Transverse colon (tissue), 4 donors: ENCODE measurements at regions not wholly inside any gene's neighbourhood (a gene's known extent, or its start where the extent isn't known, plus 50 kb on each side); places are given as distances from the start of the nearest gene placed in this dataset.

Experiments
- DNase-seq: peaks from one replicate; pipeline ENCODE4 v3.0.0-alpha.2; 2019
- H3K27ac ChIP-seq, 4 donors: fragments of 200-600 bp; sonication (generic); 2 replicates each; pipeline ENCODE4 v1.5.1; 2016 to 2018; ENCODE audit warnings: inconsistent platforms in 4 of 4
- H3K27me3 ChIP-seq: fragments of 200-600 bp; sonication (generic); 2 replicates; pipeline ENCODE4 v1.5.1; 2017; ENCODE audit warnings: inconsistent platforms
- H3K36me3 ChIP-seq, 4 donors: fragments of 200-600 bp; sonication (generic); 2 replicates each; pipeline ENCODE4 v1.5.1; 2017 to 2019; ENCODE audit warnings: inconsistent platforms in 4 of 4
- H3K4me1 ChIP-seq, 4 donors: fragments of 200-600 bp; sonication (generic); 2 replicates each; pipeline ENCODE4 v1.5.1; 2017 to 2020; ENCODE audit warnings: inconsistent platforms in 4 of 4
- H3K4me3 ChIP-seq, 4 donors: fragments of 200-600 bp; sonication (generic); 1 replicate in 1 of 4; 2 replicates in 3 of 4; pipeline versions ENCODE4 v1.5.1 to v1.6.1; 2017 to 2019; ENCODE audit warnings: inconsistent platforms in 4 of 4
- H3K9me3 ChIP-seq, 2 donors: fragments of 200-600 bp; sonication (generic); 2 replicates each; pipeline ENCODE4 v1.5.1; 2017 to 2019; ENCODE audit warnings: inconsistent platforms in 2 of 2
- CTCF ChIP-seq, 5 experiments: fragments of 200-600 bp in 3 of 5; fragments of 450-650 bp in 2 of 5; sonication (generic) in 3 of 5; IDR thresholded peaks; 1 replicate in 2 of 5; 2 replicates in 3 of 5; pipeline ENCODE4 v1.5.1; 2016 to 2017; ENCODE audit warnings: antibody characterized with exemption in 5 of 5, inconsistent platforms in 3 of 5, mild to moderate bottlenecking in 2 of 5, moderate library complexity in 1 of 5
- EP300 ChIP-seq: sonication (generic); formaldehyde crosslinking; IDR thresholded peaks from one replicate; pipeline ENCODE4 v1.6.1; 2017; ENCODE audit warnings: antibody characterized with exemption, low read depth
- POLR2A ChIP-seq: fragments of 450-650 bp; IDR thresholded peaks from one replicate; pipeline ENCODE4 v1.6.1; 2016; ENCODE audit warnings: antibody characterized with exemption, mild to moderate bottlenecking, moderate library complexity
- POLR2AphosphoS5 ChIP-seq, 3 donors: sonication (generic); formaldehyde crosslinking; IDR thresholded peaks; one replicate each; pipeline ENCODE4 v1.6.1; 2016; ENCODE audit warnings: antibody characterized with exemption in 3 of 3
- WGBS, 2 donors: methylation state at CpG; one replicate each; pipeline ENCODE4 v1.1.5; 2018; ENCODE audit warnings: low coverage in 1 of 2; 5-methylcytosine and 5-hydroxymethylcytosine counted together
- in situ Hi-C, 4 donors: fragments of 200-750 bp; cut with MboI; loops; one replicate each; pipeline versions ENCODE4 v1.15.0 to v1.15.1; 2017; ENCODE audit warnings: low sequenced_read_pairs in 3 of 4, low pct_ligation_motif_present in 1 of 4, low pct_unique_long_range_greater_than_20kb in 1 of 4
- intact Hi-C: fragments of 100-400 bp; cut with DNase I; formaldehyde crosslinking; loops from one replicate; pipeline ENCODE4 v1.15.1; 2023; ENCODE audit warnings: low total_unique reads

- 79 to 83% methylated on average over 6 of the region's 6 CpGs for WGBS, 2 donors
- in situ Hi-C loops = no loop called here
- H3K4me3 ChIP-seq = no peak overlapping the region
- H3K36me3 ChIP-seq = no peaks in the 10 kb centered on the region
- no peaks in the 10 kb centered on the region for H3K27me3 ChIP-seq
- peak overlapping the region in 3 of 4 donors; percentile 67 to 73 (median 70) for H3K27ac ChIP-seq
- no peak for TF ChIP-seq POLR2AphosphoS5 (IDR thresholded peaks at IDR 0.05)
- TF ChIP-seq POLR2A = no peak
- no peak for TF ChIP-seq CTCF (IDR thresholded peaks at IDR 0.05)
- TF ChIP-seq EP300 = no peak
- no peak for DNase-seq
- peaks cover 0 to 4% (median 2%) of the 10 kb centered on the region in 4 donors for H3K4me1 ChIP-seq
- intact Hi-C loops = no loop called here
- no peaks in the 10 kb centered on the region for H3K9me3 ChIP-seq
These were observed 434.3 kb downstream of the SPRY1 start for GRCh38 chr4:123830930-123831329.

- peak; percentile 10 for DNase-seq
- peak; percentile 56 to 78 (median 77) for TF ChIP-seq POLR2AphosphoS5 (IDR thresholded peaks at IDR 0.05)
- TF ChIP-seq CTCF (IDR thresholded peaks at IDR 0.05) = no peak
- TF ChIP-seq POLR2A = no peak
- TF ChIP-seq EP300 = peak; percentile 25
- WGBS, 2 donors = 46 to 71% methylated on average over 3 to 7 of the region's 7 CpGs
- no peak overlapping the region for H3K4me3 ChIP-seq
- intact Hi-C loops = no loop called here
- in situ Hi-C loops = no loop called here
- H3K36me3 ChIP-seq = no peaks in the 10 kb centered on the region
- H3K4me1 ChIP-seq = peaks cover 0 to 4% (median 2%) of the 10 kb centered on the region in 4 donors
- no peaks in the 10 kb centered on the region for H3K27me3 ChIP-seq
- H3K9me3 ChIP-seq = no peaks in the 10 kb centered on the region
- H3K27ac ChIP-seq = peak overlapping the region; percentile 64 to 73 (median 68)
These were observed 435.8 kb downstream of the SPRY1 start for GRCh38 chr4:123832173-123833026.

GRCh38 chr4:123833171-123833643 lies 436.6 kb downstream of the SPRY1 start:
- 53 to 62% methylated on average over 2 of the region's 2 CpGs for WGBS, 2 donors
- intact Hi-C loops (no loop called here), in situ Hi-C loops (no loop called here)
- no peaks in the 10 kb centered on the region for H3K27me3 ChIP-seq
- no peak for DNase-seq
- no peak overlapping the region for H3K4me3 ChIP-seq
- H3K36me3 ChIP-seq = no peaks in the 10 kb centered on the region
- peak overlapping the region; percentile 64 to 73 (median 68) for H3K27ac ChIP-seq
- peaks cover 0 to 4% (median 2%) of the 10 kb centered on the region in 4 donors for H3K4me1 ChIP-seq
- no peak for TF ChIP-seq CTCF (IDR thresholded peaks at IDR 0.05)
- no peak for TF ChIP-seq POLR2AphosphoS5 (IDR thresholded peaks at IDR 0.05)
- no peak for TF ChIP-seq EP300
- no peak for TF ChIP-seq POLR2A
- H3K9me3 ChIP-seq = no peaks in the 10 kb centered on the region

GRCh38 chr4:123835831-123836590 lies 439.4 kb downstream of the SPRY1 start:
- H3K9me3 ChIP-seq = no peaks in the 10 kb centered on the region
- no peaks in the 10 kb centered on the region for H3K36me3 ChIP-seq
- intact Hi-C loops (no loop called here), in situ Hi-C loops (no loop called here)
- no peak overlapping the region for H3K27ac ChIP-seq
- TF ChIP-seq POLR2AphosphoS5 (IDR thresholded peaks at IDR 0.05) = no peak
- TF ChIP-seq EP300 = no peak
- no peak for TF ChIP-seq POLR2A
- no peak for TF ChIP-seq CTCF (IDR thresholded peaks at IDR 0.05)
- no peak for DNase-seq
- no peak overlapping the region for H3K4me3 ChIP-seq
- H3K27me3 ChIP-seq = no peaks in the 10 kb centered on the region
- 71 to 74% methylated on average over 4 of the region's 4 CpGs for WGBS, 2 donors
- peaks cover 0 to 4% (median 2%) of the 10 kb centered on the region in 4 donors for H3K4me1 ChIP-seq
